HG02981 (cell line): ENCODE measurements at regions not wholly inside any gene's neighbourhood (a gene's known extent, or its start where the extent isn't known, plus 50 kb on each side); places are given as distances from the start of the nearest gene placed in this dataset.
"Not testable (repeated sequence)": the region's sequence is repeated elsewhere in the genome, so short reads cannot be mapped to it uniquely, and the experiment has no call there.

Experiments used
- ATAC-seq: cut with Tn5 transposase; IDR thresholded peaks from one replicate; pipeline ENCODE4 v1.9.1; 2021; ENCODE audit warnings: mild to moderate bottlenecking, moderate library complexity; ENCODE audit not compliant: unreplicated experiment

DNA sequence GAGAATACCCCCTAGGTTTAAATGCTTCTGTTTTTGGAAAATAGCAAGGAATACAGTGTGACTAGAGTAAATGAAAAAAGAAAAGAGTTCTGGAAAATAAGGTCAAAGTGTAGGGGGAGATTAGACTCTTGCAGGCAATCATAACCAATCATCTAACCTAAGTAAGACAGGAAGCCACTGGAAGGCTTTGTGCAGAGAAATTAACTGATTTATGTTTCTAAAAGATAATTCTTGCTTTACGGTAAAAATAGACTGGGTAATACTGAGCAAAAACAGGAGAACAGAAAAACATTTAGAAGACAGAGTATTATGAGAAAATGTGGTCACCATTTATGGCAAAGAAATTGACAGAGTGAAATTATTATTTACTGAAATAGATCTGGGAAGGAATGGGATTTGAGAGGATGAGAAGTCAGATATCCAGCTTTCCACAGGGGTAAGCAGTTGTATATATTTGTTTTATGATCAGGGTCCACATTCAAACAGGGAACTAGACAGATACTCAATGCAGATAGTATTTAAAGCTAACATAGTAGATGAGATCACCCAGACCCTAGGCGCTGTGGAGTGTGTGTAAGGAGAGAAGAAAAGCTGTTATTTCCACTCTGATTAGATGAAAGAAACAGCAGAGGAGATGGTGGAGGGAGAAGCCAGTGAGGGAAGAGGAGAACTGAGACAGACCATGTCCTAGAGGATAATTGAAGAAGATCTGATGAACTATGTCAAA is 1225.3 kb downstream of the CDH11 start:
- ATAC-seq = no peak

DNA sequence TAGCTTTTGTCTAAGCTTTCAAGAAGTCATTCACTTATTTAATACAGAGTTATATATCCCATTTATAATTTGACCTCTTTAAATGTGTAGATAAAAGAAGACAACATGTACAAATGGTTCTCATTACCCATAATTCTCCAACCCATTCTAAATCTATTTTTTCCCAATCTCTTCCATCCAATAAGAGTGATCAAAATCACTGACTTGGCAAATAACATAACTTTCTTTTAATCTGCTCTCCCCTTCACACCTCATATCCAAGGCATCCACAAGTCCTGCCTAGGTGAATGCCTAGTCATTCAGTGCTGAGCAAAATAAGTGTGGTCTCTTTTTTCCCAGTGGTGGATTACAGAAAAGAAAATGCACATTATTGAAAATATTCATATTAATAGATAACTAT is 1231.1 kb downstream of the CDH11 start:
- ATAC-seq = no peak

DNA sequence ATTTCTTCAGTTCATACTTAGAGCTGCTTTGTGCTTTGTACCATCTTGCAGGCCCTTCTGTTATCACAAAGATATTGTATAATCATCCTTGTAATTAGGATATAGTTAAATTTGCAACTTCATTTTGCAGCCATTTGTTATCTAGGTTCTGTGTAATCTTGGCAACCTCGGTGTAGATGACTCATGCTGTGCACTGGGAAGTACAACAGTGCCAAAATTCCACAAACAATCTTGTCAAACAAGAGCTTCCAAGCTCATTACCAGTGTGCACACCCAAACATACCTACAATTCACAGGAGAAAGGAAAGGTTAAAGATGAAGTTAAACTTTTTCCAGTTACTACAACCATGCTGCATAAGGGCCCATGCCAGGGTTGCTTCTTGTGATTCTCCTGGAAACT is 1231.8 kb downstream of the CDH11 start:
- ATAC-seq = no peak

DNA sequence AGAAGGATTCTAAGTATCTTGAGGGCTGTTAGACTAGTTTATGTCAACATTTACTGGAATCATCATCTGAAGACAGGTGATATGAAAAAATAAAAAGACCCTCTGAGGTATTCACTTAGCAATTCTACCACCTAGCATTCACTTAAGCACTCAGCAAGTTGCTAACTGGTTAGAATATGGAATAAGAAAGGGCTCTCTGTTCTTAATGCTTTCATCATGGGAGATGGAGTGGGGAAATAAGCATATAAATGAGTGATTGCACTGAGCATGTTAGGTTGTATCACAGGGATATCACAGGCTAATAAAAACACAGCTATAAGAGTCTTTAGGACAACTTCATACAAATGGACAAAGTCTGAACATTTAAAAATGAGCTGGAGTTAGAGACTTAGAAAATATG is 1238.8 kb downstream of the CDH11 start:
- no peak for ATAC-seq

DNA sequence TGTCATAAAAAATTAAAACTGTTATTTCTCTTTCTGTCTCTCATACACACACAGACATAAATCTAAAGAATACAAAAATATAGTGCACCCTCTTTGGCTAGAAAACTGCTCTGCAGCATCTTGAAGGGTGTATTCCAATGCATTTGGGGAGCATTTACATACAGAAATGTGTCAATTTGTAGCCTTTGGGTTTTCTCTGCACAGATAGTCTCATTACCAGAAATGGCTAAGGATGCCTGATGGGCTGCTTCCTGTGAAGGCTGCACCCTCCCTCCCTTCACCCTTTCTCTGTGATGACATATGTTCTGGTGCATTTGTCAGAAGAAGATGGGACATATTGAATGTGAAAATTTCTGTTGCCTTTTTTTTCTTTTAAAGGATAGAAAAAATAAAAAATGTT is 1239.3 kb downstream of the CDH11 start:
- no peak for ATAC-seq

DNA sequence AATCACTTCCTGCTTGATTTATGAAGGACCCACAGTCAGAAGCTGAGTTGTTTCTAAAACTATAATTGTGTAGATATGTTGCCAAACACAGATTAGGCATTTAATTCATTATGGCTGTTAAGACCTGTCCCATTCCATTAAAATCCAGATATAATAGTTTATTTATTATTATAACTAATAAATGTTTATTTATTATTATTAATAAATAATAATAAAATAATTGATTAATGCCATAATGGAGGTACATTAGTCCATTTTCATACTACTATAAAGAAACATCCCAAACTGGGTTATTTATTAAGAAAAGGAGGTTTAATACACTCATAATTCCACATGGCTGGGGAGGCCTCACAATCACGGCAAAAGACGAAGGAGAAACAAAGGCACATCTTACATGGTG is 1240.9 kb downstream of the CDH11 start:
- ATAC-seq = no peak

DNA sequence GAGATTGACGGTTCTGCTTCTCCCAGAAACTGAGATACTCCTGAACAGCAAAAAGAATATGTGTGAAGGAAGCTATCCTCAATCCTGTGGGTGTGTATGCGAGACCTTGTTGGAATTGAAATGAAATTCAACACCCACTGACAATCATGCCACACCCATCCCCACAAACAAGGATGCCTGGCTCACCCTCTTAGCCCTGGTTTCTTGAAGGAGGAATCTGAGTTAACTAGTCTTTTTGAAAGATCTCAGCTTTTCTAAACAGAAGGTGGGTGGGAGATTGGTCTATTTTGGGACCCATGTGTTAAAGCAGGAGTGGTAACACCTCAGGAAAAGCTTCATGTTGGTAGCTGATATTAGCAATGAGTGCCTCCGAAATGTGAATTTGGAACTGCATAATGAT is 1244.5 kb downstream of the CDH11 start:
- no peak for ATAC-seq

DNA sequence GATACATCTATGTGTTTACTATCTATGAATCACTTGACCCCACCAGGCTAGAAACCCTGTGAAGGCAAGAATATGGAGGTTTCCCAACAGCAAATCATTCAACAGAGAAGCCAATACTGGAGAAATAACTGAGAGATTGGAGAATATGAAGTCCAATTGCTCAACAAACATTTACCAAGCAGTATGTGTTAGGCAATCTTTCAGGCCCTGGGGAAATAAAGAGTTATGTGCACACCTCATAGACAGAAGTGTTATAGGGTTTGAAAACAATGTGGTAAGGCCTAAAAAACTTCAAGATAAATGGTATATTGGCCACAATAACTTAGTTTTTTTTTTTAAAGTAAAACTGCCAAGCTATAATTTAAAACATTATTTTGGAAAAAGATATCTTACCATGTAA is 1245.8 kb downstream of the CDH11 start:
- no peak for ATAC-seq

DNA sequence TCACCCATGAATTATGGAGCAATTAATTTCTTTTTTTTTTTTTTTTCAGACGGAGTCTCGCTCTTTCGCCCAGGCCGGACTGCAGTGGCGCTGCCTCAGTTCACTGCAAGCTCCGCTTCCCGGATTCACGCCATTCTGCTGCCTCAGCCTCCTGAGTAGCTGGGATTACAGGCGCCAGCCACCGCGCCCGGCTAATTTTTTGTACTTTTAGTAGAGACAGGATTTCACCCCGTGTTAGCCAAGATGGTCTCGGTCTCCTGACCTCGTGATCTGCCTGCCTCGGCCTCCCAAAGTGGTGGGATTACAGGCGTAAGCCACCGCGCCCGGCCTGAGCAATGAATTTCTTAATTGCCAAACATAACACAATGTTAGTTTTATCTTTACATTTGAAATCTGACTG is 1261.2 kb downstream of the CDH11 start:
- not testable (repeated sequence) for ATAC-seq

DNA sequence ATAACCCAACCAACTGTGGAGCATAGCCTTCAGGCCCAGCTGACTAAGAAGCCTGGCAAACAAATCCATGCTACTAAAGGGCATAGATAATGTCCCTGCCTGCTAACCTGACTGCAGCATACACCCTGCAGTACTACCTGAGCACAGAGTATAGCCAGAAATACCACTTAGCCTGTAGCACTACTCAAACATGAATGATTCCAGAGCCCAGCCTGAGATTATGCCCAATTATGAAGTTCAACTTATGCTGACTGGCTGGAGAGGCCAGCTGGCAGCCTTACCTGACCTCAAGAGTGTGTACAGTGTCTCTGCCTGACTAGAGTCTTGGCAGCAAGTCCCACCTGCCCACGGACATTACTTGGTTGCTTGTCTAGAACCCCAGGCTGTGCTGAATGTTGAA is 1265.3 kb downstream of the CDH11 start:
- no peak for ATAC-seq

DNA sequence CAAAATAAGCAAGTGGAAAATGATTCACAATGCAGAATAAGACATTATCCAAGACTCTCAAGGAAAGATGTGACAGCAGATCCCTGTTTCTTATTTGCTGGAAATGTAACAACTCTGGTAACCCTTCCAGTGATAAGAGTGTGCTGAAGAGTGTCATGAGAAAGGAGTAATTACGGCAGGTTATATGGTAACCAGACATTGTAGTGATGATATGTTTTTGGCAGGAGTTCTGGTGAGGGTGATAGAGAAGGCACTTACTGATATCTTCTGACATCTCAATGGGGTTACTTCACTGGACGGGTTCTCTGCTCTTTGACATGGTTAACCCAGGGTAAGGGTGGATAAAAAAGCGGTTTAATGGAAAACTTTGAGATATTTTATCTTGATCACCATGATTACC is 1270.9 kb downstream of the CDH11 start:
- ATAC-seq = no peak

DNA sequence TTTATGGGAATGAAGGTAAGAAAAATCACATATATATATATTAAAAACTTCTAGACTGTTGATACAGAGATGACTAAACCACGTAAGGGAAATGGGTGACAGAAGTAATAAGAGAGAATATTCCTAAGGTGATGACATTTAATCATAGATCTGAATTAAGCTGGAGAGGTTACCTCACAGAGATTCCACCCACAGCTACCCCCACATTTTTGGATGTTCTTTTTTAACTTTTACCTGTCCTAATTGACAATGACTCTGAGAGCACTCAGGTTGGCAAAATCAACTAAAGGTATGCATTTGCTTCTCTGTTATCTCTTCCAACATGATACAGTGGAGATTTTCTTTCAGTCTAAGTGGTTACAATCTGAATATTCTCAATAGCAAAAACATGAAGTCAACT is 1280.6 kb downstream of the CDH11 start:
- no peak for ATAC-seq

DNA sequence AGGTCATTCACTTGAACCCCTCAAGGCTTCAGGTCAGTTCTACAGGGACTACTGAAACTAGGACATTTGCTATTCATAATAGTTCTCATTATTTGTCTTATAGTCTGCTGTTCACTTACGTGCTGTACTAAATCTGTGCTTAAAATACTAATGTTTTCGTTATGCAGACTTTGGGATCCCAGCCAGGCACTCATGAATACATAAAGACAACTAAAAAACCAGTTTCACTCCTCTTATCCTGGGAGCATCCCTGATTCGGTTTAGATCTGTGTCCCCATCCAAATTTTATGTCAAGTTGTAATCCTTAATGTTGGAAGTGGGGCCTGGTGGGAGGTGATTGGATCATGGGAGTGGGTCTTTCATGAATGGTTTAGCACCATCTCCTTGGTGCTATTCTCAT is 1291.8 kb downstream of the CDH11 start:
- ATAC-seq = no peak

DNA sequence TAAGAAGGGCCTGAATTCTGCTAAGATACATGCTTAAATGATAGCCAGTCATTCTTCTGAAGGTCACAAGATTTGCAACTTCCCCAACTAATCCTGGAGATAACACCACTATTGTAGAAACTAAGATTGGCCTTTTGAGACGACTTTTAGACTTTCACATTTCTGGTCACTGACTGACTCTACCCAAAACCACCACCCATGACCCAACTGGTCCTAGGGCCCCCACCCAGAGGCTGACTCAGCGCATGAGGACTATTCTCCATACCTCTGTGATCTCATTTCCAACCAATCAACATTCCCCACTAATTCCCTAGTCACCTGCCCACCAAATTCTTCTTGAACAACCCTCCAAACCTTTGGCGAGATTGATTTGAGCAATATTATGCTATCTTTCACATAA is 1299.0 kb downstream of the CDH11 start:
- ATAC-seq = no peak

DNA sequence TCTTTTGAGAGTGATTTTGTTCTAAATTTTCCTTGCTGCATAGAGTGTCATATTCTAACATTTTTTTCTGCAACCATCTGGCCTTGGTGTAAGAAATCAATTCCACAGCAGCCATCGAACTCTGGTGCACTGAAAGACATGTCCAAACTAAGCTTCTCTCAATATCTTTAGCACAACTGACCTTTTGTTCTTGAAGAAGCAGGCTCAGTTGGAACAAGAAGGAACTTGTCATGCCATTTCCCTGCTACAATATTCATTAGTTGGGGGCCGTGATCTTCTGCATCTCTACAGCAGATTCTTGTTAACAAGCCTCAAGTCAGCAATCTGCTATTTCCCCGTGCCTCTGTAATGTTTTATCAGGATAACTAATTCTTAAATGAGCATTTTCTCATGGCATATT is 1305.6 kb downstream of the CDH11 start:
- no peak for ATAC-seq

DNA sequence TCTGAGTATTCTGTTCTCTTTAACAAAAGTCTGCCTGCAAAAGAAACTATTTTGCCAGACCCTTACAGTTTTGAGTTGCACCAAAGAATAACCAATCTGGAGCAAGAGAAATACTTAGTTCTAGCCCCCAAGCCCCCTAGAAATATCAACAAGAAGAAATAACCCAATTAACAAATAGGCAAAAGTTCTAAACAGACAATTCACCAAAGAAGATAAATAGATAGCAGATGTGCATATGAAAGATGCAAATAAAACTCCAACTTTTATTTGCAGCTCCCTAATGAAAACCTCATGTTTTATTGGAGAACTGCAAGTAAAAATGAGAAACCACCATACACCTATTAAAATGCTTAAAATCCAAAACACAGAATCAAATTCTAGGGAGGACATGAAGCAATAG is 1308.0 kb downstream of the CDH11 start:
- no peak for ATAC-seq

DNA sequence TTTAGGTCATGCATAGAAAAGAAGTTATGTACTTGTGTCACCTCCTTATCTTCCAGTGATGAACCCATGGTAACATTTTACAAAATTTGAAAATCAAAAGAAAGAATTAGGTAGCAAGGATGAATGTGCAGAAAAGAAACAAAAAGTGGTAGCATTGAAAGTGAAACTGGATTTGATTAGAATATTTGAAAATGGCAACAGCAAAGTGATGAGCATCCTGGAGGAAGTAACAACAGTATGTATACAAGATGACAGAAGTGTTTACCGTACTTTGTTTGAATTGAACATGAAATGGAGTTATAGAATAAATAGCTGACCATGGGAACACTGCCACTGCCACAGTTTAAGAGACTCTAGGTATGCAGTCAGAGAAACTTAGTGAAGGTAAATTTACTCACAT is 1313.1 kb downstream of the CDH11 start:
- no peak for ATAC-seq

DNA sequence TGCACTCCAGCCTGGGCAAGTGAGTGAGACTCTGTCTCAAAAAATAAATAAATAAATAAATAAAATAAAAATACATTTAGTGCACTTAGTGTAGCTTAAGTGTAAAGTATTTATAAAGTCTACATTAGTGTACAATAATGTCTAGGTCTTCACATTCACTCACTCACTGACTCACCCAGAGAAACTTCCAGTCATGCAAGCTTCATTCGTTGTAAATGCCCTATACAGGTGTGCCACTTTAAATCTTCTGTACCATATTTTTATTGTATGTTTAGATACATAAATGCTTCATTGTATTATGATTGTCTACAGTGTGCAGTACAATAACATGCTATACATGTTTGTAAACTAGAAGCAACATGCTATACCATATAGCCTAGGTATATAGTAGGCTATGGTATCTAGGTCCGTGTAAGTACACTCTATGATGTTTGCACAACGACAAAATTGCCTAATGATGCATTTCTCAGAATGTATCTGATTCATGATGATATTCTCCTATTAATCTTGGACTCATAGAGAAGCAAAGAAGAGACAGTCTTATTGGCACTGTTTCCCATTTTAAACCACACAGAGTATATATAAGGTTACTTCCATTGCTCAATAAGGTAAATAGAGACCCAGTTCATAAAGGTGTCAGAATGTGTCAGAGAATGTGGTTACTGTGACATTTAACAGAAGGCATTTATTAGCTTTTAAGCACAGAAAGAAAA is 1314.9 kb downstream of the CDH11 start:
- no peak for ATAC-seq

DNA sequence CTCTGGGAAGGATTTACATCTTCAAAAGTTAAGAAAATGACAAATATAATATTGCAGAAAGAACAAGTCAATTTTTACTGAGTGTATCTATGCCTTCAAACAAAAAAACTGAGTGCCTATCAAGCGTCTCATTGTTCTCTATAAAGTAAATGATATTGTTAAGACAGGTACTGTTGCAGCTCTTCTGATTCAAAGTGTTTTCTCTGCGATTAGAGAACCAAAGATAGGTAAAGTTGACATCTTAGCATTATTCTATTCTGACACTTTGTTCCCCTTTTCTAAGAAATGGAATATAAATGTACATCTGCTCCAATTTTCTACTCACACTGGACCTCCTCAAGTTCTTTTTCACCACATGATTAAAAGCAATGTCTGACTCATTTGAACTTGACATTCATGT is 1317.7 kb downstream of the CDH11 start:
- ATAC-seq = no peak

DNA sequence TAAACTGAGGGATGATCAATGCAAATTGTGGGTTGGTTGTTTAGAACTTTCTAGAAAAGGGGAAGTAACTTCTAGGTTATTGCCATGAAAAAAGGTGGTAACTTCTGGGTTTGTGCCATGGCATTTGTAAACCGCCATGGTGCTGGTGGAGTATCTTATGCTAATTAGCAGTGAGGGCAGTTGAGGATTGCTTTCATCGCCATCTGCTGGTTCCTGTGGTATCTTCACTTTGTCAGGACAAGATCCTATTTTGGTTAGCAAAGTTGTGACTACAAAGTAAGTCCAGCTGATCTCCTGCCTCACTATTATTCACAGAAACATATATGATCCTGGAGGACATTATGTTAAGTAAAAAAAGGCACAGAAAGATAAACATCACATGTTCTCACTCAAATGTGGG is 1332.3 kb downstream of the CDH11 start:
- no peak for ATAC-seq

DNA sequence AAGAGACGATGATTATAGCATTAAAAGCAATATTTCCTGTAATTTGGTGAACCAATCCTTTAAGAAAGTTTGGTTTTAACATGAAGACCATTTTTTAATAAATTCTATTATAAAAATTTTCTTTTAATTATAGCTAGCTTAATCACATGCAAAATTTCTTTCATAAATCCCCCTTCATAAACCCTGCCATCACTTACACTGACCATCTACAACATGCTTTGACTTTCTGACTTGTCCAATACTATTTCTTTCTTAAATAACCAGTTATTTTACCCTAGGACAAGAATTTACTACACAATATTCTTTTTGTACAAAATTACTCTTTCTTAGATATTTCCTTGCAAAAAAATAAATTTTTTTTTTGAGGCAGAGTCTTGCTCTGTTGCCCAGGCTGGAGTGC is 1334.8 kb downstream of the CDH11 start:
- no peak for ATAC-seq

DNA sequence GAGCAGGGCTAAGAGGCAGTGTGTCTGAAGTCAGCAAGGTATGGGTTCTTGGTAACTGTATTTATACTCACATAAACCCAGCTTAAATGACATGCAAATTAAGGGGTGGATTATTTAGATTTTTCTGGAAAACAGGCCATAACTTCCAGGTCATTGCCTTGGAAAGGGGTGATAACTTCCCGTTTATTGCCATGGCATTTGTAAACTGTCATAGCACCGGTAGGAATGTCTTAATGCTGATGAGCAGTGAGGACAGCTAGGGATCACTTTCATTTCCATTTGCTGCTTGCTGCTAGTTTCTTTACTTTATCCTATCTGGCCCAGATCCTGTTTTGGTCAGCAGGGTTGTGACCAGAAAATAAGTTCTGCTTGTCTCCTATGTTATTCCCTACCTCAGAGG is 1336.7 kb downstream of the CDH11 start:
- ATAC-seq = no peak

DNA sequence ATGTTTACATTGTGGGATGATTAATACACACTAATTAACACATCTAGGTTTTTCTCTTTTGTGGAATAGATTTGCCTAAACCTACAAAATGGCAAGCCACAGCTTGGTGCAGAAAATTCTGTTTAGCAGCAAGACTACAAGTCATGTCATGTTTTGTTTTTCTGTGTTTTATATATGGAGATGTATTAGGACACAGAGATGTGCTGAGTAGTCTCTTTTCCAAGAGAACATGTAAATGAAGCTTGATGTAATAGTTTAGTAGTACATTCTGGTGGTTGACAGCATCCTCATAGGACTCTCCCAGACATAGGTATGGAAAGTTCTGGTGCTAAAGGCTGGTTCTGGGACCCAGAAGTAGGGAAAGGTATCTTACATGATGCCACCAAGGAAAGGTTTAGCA is 1345.4 kb downstream of the CDH11 start:
- no peak for ATAC-seq
